Fibroblast of villous mesenchyme (primary cell): ENCODE measurements at regions not wholly inside any gene's neighbourhood (a gene's known extent, or its start where the extent isn't known, plus 50 kb on each side); places are given as distances from the start of the nearest gene placed in this dataset.

Source experiments
- DNase-seq: peaks from one replicate; pipeline ENCODE4 v3.0.0-alpha.2; 2010; ENCODE audit warnings: low read depth
- H3K4me3 ChIP-seq: 2 replicates; pipeline ENCODE4 v1.5.1; 2011; ENCODE audit warnings: low read depth, mild to moderate bottlenecking, low read length
- TF ChIP-seq, protein P1 (sequence below): IDR thresholded peaks from 2 replicates; pipeline ENCODE4 v1.5.1; 2012; ENCODE audit warnings: low read depth, mild to moderate bottlenecking, low read length; ENCODE audit not compliant: insufficient read depth

DNA sequence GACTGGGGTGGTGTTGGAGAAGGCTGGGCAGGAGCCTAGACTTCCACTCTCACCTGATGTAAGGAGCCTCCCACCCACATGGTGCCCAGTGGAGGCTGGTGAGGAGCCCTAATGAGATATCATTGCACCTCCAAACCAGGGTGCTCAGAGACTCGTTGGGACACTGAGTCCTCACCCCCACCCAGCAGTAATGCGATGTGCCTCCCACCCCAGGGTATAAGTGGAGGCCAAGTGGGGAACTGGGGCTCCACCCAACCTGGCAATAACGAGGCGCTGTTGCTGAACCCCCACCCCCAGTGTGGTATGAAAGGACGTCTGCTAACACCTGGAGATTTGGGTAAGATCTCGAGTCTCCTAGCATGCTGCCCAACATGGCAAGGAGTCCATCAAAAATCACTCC is 510.2 kb downstream of the PREX1 start:
- DNase-seq, result no peak
- TF ChIP-seq, protein P1, sequence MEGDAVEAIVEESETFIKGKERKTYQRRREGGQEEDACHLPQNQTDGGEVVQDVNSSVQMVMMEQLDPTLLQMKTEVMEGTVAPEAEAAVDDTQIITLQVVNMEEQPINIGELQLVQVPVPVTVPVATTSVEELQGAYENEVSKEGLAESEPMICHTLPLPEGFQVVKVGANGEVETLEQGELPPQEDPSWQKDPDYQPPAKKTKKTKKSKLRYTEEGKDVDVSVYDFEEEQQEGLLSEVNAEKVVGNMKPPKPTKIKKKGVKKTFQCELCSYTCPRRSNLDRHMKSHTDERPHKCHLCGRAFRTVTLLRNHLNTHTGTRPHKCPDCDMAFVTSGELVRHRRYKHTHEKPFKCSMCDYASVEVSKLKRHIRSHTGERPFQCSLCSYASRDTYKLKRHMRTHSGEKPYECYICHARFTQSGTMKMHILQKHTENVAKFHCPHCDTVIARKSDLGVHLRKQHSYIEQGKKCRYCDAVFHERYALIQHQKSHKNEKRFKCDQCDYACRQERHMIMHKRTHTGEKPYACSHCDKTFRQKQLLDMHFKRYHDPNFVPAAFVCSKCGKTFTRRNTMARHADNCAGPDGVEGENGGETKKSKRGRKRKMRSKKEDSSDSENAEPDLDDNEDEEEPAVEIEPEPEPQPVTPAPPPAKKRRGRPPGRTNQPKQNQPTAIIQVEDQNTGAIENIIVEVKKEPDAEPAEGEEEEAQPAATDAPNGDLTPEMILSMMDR, result no peak

DNA sequence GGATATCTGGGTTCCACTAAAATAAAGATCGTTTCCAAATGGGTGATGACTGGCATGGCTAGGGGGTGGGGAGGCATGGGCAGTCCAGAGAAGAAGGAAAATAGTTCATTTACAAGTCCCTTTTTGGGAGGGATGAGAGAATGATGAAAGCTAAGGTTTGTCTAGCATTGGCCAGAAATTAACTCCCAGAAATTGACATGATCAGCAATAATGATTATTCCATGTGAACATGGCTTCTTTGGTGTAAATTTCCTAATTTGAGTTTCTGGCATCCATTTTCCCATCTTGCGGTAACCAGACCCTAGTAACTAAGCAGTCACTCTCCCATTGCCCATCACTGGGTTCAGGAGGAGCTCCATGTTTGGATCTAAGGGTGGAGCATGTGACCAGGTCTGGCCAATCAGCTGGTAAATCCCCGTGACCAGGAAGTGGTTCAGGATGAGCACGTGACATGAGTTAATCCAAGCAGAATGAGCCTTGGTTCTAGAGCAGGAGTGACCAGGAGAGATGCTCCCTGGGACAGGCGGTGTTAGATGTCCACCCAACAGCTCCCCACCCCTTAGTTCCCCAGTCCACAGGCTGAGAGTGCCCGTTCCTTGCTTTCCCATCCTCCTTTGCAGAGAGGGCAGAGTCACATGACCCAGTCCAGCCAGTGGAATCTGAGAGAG is 512.7 kb downstream of the PREX1 start:
- H3K4me3 ChIP-seq, result no peak overlapping the region
- TF ChIP-seq, protein P1, result no peak
- DNase-seq, result no peak

More for the DNA sequence above, 510.2 kb downstream of the PREX1 start:
- H3K4me3 ChIP-seq, result no peak overlapping the region

DNA sequence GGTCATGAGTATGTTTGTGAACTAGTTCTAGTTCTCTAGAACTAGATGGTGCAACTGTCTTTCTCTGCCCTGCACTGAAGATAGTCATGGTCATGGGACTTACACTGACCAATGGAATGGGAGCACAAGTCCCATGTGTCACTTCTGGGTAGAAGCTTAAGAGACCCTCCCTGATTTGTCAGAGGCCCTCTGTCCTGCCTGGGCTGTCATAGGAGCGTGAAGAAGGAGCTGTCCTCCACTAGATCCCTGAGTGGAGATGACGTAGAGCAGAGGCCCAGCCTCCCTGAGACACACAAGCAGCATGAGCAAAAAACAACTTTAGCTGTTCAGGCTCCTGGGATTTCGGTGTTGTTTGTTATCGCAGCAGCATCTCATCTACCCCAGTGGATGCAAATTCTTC is 514.5 kb downstream of the PREX1 start:
- no peak for DNase-seq
- no peak overlapping the region for H3K4me3 ChIP-seq
- TF ChIP-seq, protein P1, result no peak

DNA sequence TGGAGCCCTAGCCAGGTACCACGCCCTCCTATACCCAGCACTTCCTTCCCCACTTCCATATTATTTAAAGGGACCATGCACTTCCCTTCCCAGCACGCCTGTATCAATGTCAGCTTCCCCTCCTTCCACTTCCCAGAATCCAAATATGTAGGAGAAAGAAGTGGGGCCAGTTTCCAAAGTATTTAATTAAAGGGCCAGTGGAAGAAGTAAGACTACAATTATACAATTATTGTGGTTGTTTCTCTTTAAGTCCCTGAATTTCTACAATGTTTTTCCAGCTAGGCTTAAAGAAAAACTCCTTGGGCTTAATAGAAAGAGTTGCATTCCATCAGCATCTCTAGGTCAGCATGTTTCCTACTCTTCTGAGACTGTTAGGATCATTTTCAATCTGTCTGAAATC is 515.8 kb downstream of the PREX1 start:
- TF ChIP-seq, protein P1, result no peak
- no peak for DNase-seq
- H3K4me3 ChIP-seq, result no peak overlapping the region

DNA sequence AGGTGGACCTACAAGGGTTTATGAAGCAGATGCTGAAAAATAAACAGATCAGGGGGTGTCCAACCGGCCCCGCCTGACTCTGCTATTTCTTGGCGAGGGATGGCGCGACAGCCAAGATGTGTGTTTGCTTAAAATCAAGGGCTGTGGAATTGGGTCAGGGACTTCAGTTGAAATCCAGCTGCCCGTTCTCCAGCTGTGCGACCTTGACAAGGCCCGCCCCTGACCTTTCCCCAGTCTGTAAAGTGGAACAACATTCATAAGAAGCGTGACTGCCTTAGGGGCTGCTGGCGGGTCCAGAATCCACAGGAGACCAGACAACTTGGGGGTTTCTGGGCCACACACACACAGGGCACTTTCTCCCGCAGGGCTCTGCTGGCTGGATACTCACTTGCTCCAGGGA is 517.5 kb downstream of the PREX1 start:
- TF ChIP-seq, protein P1, result no peak
- no peak for DNase-seq
- H3K4me3 ChIP-seq, result no peak overlapping the region

DNA sequence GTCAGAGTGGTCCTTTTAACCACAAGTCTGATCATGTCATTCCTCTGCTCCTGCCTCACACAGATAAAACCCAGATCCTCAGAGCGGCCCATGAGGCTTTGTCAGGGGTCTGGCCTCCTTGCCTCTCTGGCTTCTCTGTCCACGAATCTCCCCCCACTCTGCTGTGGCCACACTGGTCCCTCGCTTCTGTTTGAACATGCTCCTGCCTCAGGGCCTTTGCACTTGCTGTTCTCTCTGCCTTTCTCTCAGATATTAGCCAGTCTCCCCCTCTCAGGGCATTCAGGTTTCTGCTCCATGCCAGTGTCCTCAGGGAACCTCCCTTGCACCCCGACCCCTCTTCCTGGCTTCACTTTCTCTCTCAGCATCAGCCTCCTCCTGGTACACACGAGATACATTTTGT is 518.5 kb downstream of the PREX1 start:
- TF ChIP-seq, protein P1, result no peak
- DNase-seq, result no peak
- H3K4me3 ChIP-seq, result no peak overlapping the region

DNA sequence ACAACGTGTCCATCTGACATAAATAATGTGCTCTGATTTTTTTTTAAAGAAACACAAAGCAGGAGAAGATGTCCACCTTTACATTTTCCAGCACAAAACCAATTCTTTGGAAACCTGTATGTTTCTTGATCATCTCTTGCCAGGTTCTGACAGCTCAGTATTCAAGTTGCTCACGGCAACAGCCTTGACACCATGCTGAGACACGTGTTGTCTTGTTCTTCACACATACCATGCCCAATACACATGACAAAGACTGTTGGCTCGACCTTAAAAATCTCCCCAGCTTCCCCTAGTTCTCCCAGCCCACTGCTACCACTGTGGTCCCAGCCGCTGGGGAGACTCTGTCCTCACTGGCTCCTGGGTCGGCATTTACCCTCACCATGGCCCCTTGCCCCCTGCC is 518.9 kb downstream of the PREX1 start:
- TF ChIP-seq, protein P1, result no peak
- H3K4me3 ChIP-seq, result no peak overlapping the region
- DNase-seq, result no peak
